MM.1S (cell line): ENCODE measurements at regions not wholly inside any gene's neighbourhood (a gene's known extent, or its start where the extent isn't known, plus 50 kb on each side); places are given as distances from the start of the nearest gene placed in this dataset.

Source experiments
- CTCF ChIP-seq: fragments of 300-600 bp; sonication (generic); IDR thresholded peaks from 2 replicates; pipeline ENCODE4 v1.5.1; 2016; ENCODE audit warnings: antibody characterized with exemption, low read length, mixed read lengths
- EZH2 ChIP-seq: fragments of 300-600 bp; sonication (generic); optimal IDR thresholded peaks from 2 replicates; pipeline ENCODE3; 2017; ENCODE audit warnings: low read depth, mild to moderate bottlenecking, antibody characterized with exemption, low read length, mixed read lengths

- TF ChIP-seq CTCF = no peak
- TF ChIP-seq EZH2 = no peak
Observed at GRCh38 chr2:118388771-118389170, 300.5 kb downstream of the INSIG2 start.
